Keratinocyte (primary cell): ENCODE measurements at regions not wholly inside any gene's neighbourhood (a gene's known extent, or its start where the extent isn't known, plus 50 kb on each side); places are given as distances from the start of the nearest gene placed in this dataset.

Experiments used
- CTCF ChIP-seq, 3 experiments: IDR thresholded peaks in 1 of 3; conservative IDR thresholded peaks in 1 of 3; optimal IDR thresholded peaks in 1 of 3; 2 replicates in 2 of 3; 3 replicates in 1 of 3; pipeline versions ENCODE3 to v1.5.1; 2011; ENCODE audit warnings: low read length in 3 of 3, mild to moderate bottlenecking in 3 of 3, moderate library complexity in 2 of 3, control low read depth in 1 of 3, inconsistent platforms in 1 of 3; ENCODE audit not compliant: insufficient read depth in 2 of 3; ENCODE audit errors: extremely low read depth in 1 of 3
- EZH2 ChIP-seq: IDR thresholded peaks from one replicate; pipeline ENCODE4 v1.6.1; 2012; ENCODE audit warnings: inconsistent platforms, mild to moderate bottlenecking, low read length, moderate library complexity

GRCh38 chr7:96794063-96794462, 84.4 kb upstream of the SEM1 start:
- TF ChIP-seq CTCF (optimal IDR thresholded peaks at IDR 0.05 in 1 of 3, IDR thresholded peaks at IDR 0.05 in 1 of 3, conservative IDR thresholded peaks at IDR 0.05 in 1 of 3; ENCODE audit: extremely low read depth in 1 of 3, insufficient read depth in 2 of 3, low read length in 3 of 3) (no peak), EZH2 (no peak)
